ENCODE measurements at regions not wholly inside any gene's neighbourhood (a gene's known extent, or its start where the extent isn't known, plus 50 kb on each side); places are given as distances from the start of the nearest gene placed in this dataset.
"Not testable (repeated sequence)": the region's sequence is repeated elsewhere in the genome, so short reads cannot be mapped to it uniquely, and the experiment has no call there.

- 61 to 86% methylated on average over 1 of the region's 1 CpG for WGBS, 2 donors
- intact Hi-C loops (cut with DNase I; ENCODE audit: low total_unique reads): no loop called here
- H3K27ac ChIP-seq: no peak overlapping the region
- H3K36me3 ChIP-seq (ENCODE audit: low read depth, missing control alignments): no peaks in the 10 kb centered on the region
- TF ChIP-seq POLR2A (IDR thresholded peaks at IDR 0.05) (no peak), CTCF (IDR thresholded peaks at IDR 0.05) (no peak)
- H3K9me3 ChIP-seq: no peaks in the 10 kb centered on the region
- no peak overlapping the region for H3K4me3 ChIP-seq
- no peaks in the 10 kb centered on the region for H3K27me3 ChIP-seq
- no peak for DNase-seq
- H3K4me1 ChIP-seq: no peaks in the 10 kb centered on the region
These were observed 128.2 kb downstream of the SLC7A11 start for GRCh38 chr4:138113819-138114400.

DNA sequence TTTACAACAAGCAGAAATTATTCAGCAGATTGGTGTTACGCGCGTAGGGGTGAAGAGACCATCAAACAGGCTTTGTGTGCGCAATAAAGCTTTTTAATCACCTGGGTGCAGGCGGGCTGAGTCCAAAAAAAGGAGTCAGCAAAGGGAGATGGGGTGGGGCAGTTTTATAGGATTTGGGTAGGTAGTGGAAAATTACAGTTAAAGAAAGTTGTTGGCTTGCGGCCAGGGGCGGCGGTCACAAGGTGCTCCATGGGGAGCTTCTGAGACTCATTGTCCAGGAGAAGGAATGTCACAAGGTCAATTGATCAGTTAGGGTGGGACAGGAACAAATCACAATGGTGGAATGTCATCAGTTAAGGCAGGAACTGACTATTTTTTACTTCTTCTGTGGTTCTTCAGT, 129.3 kb downstream of the SLC7A11 start:
- DNase-seq; H3K4me1 ChIP-seq; H3K36me3 ChIP-seq (ENCODE audit: low read depth, missing control alignments); intact Hi-C loops (cut with DNase I; ENCODE audit: low total_unique reads); H3K27me3 ChIP-seq; H3K4me3 ChIP-seq; H3K27ac ChIP-seq; H3K9me3 ChIP-seq: not testable (repeated sequence)
- 96 to 98% methylated on average over 8 of the region's 8 CpGs for WGBS, 2 donors

DNA sequence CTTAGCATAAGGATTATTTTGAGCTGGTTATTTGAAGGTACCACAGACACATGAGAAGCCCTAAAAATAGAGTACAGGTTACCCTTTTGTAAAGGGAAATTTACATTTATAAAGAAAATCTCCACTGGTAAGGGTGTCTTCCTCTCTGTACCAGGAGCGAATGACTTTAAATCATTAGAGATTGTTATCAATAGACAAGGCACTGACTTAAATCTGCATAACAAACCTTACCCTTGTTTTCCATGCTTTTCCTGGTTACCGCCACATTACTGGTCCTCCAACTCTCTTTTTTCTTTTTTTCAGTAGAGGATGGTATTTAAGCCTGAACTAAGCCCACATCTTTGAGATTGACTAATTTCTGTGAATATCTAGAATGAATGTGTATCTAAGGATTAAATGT, 129.8 kb downstream of the SLC7A11 start:
- Histone ChIP-seq H3K4me3 (no peak overlapping the region), H3K9me3 (no peaks in the 10 kb centered on the region), H3K27ac (no peak overlapping the region), H3K27me3 (no peaks in the 10 kb centered on the region), H3K4me1 (no peaks in the 10 kb centered on the region), H3K36me3 (ENCODE audit: low read depth, missing control alignments) (no peaks in the 10 kb centered on the region)
- 96 to 100% methylated on average over 2 of the region's 2 CpGs for WGBS, 2 donors
- no peak for TF ChIP-seq CTCF (IDR thresholded peaks at IDR 0.05)
- DNase-seq: no peak
- intact Hi-C loops (cut with DNase I; ENCODE audit: low total_unique reads): no loop called here

DNA sequence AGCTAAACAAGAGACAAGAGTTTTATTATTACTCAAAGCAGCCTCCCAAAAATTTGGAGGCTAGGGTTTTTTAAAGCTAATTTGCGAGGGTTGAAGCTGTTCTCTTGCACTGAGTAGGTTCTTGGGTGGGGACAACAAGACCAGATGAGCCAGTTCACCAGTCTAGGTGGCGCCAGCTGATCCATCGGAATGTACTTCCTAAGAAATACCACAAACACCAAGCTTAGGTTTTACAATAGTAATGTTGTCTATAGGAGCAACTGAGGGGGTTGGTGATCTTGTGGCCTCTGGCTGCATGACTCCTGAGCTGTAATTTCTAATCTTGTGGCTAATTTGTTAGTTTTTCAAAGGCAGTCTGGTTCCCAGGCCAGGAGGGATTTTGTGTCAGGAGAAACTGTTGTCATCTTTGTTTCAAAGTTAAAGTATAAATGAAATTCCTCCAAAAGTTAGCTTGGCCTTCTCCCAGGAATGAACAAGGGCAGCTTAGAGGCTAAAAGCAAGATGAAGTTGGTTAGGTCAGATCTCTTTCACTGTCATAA, 130.6 kb downstream of the SLC7A11 start:
- TF ChIP-seq CTCF (IDR thresholded peaks at IDR 0.05) (no peak), POLR2A (IDR thresholded peaks at IDR 0.05) (no peak)
- intact Hi-C loops (cut with DNase I; ENCODE audit: low total_unique reads): no loop called here
- Histone ChIP-seq H3K27ac (no peak overlapping the region), H3K9me3 (no peaks in the 10 kb centered on the region), H3K4me1 (no peaks in the 10 kb centered on the region), H3K4me3 (no peak overlapping the region), H3K27me3 (no peaks in the 10 kb centered on the region), H3K36me3 (ENCODE audit: low read depth, missing control alignments) (no peaks in the 10 kb centered on the region)
- DNase-seq: no peak
- 90 to 97% methylated on average over 3 of the region's 3 CpGs for WGBS, 2 donors

GRCh38 chr4:138110815-138111214, 131.3 kb downstream of the SLC7A11 start:
- TF ChIP-seq CTCF (IDR thresholded peaks at IDR 0.05) (no peak), POLR2A (IDR thresholded peaks at IDR 0.05) (no peak)
- Histone ChIP-seq H3K27me3 (no peaks in the 10 kb centered on the region), H3K27ac (no peak overlapping the region), H3K36me3 (ENCODE audit: low read depth, missing control alignments) (no peaks in the 10 kb centered on the region), H3K9me3 (no peaks in the 10 kb centered on the region), H3K4me1 (no peaks in the 10 kb centered on the region), H3K4me3 (no peak overlapping the region)
- WGBS, 2 donors: 57 to 65% methylated on average over 1 of the region's 1 CpG
- intact Hi-C loops (cut with DNase I; ENCODE audit: low total_unique reads): no loop called here
- DNase-seq: no peak

Data from testis (tissue), 2 donors.